IPS-18a (cell line): ENCODE measurements at regions not wholly inside any gene's neighbourhood (a gene's known extent, or its start where the extent isn't known, plus 50 kb on each side); places are given as distances from the start of the nearest gene placed in this dataset.

Experiments
- H3K27ac ChIP-seq: one replicate; pipeline ENCODE4 v1.5.1; 2013; ENCODE audit warnings: low read length
- H3K27me3 ChIP-seq: one replicate; pipeline ENCODE4 v1.6.1; 2013; ENCODE audit warnings: mild to moderate bottlenecking, low read length; ENCODE audit not compliant: control insufficient read depth, insufficient read depth
- H3K36me3 ChIP-seq: one replicate; pipeline ENCODE4 v1.6.1; 2013; ENCODE audit warnings: low read depth, low read length; ENCODE audit not compliant: control insufficient read depth
- H3K4me1 ChIP-seq: one replicate; pipeline ENCODE4 v1.6.1; 2013; ENCODE audit warnings: low read depth, low read length; ENCODE audit not compliant: control insufficient read depth
- H3K4me3 ChIP-seq: one replicate; pipeline ENCODE4 v1.5.1; 2013; ENCODE audit warnings: low read length
- H3K9ac ChIP-seq: one replicate; pipeline ENCODE4 v1.6.1; 2013; ENCODE audit warnings: mild to moderate bottlenecking, low read length, moderate library complexity
- H3K9me3 ChIP-seq: one replicate; pipeline ENCODE4 v1.6.1; 2013; ENCODE audit warnings: low read depth, low read length; ENCODE audit not compliant: control insufficient read depth

- no peak overlapping the region for H3K4me3 ChIP-seq
- H3K36me3 ChIP-seq = no peaks in the 10 kb centered on the region
- no peak overlapping the region for H3K27ac ChIP-seq
- H3K9me3 ChIP-seq = no peaks in the 10 kb centered on the region
- no peaks in the 10 kb centered on the region for H3K4me1 ChIP-seq
- no peak overlapping the region for H3K9ac ChIP-seq
- no peaks in the 10 kb centered on the region for H3K27me3 ChIP-seq
These were observed 454.0 kb upstream of the ZMIZ1 start for GRCh38 chr10:78614744-78615143.

- Histone ChIP-seq H3K9ac (no peak overlapping the region), H3K4me1 (no peaks in the 10 kb centered on the region), H3K27me3 (no peaks in the 10 kb centered on the region), H3K36me3 (no peaks in the 10 kb centered on the region), H3K9me3 (no peaks in the 10 kb centered on the region), H3K4me3 (no peak overlapping the region), H3K27ac (no peak overlapping the region)
These were observed 452.6 kb upstream of the ZMIZ1 start for GRCh38 chr10:78616125-78616695.

GRCh38 chr10:78617115-78617514 lies 451.7 kb upstream of the ZMIZ1 start:
- no peaks in the 10 kb centered on the region for H3K36me3 ChIP-seq
- H3K9ac ChIP-seq = no peak overlapping the region
- H3K27ac ChIP-seq = no peak overlapping the region
- no peaks in the 10 kb centered on the region for H3K9me3 ChIP-seq
- H3K27me3 ChIP-seq = no peaks in the 10 kb centered on the region
- H3K4me1 ChIP-seq = no peaks in the 10 kb centered on the region
- no peak overlapping the region for H3K4me3 ChIP-seq

GRCh38 chr10:78617631-78618030 lies 451.1 kb upstream of the ZMIZ1 start:
- no peak overlapping the region for H3K4me3 ChIP-seq
- no peaks in the 10 kb centered on the region for H3K9me3 ChIP-seq
- no peaks in the 10 kb centered on the region for H3K27me3 ChIP-seq
- H3K4me1 ChIP-seq = no peaks in the 10 kb centered on the region
- H3K27ac ChIP-seq = no peak overlapping the region
- no peak overlapping the region for H3K9ac ChIP-seq
- H3K36me3 ChIP-seq = no peaks in the 10 kb centered on the region

GRCh38 chr10:78618050-78618449 lies 450.7 kb upstream of the ZMIZ1 start:
- H3K4me3 ChIP-seq = no peak overlapping the region
- H3K4me1 ChIP-seq = no peaks in the 10 kb centered on the region
- no peaks in the 10 kb centered on the region for H3K27me3 ChIP-seq
- no peak overlapping the region for H3K9ac ChIP-seq
- no peaks in the 10 kb centered on the region for H3K36me3 ChIP-seq
- H3K27ac ChIP-seq = no peak overlapping the region
- H3K9me3 ChIP-seq = no peaks in the 10 kb centered on the region

- H3K27me3 ChIP-seq = no peaks in the 10 kb centered on the region
- no peaks in the 10 kb centered on the region for H3K9me3 ChIP-seq
- no peak overlapping the region for H3K9ac ChIP-seq
- H3K4me3 ChIP-seq = no peak overlapping the region
- peaks cover 7% of the 10 kb centered on the region for H3K4me1 ChIP-seq
- H3K36me3 ChIP-seq = no peaks in the 10 kb centered on the region
- H3K27ac ChIP-seq = no peak overlapping the region
These were observed 449.5 kb upstream of the ZMIZ1 start for GRCh38 chr10:78619115-78619851.

- Histone ChIP-seq H3K4me3 (no peak overlapping the region), H3K9me3 (no peaks in the 10 kb centered on the region), H3K27ac (no peak overlapping the region), H3K27me3 (no peaks in the 10 kb centered on the region), H3K36me3 (no peaks in the 10 kb centered on the region), H3K9ac (no peak overlapping the region), H3K4me1 (peaks cover 7% of the 10 kb centered on the region)
These were observed 448.9 kb upstream of the ZMIZ1 start for GRCh38 chr10:78619896-78620295.

GRCh38 chr10:78620985-78621799 lies 447.6 kb upstream of the ZMIZ1 start:
- no peak overlapping the region for H3K27ac ChIP-seq
- H3K9me3 ChIP-seq = no peaks in the 10 kb centered on the region
- H3K4me1 ChIP-seq = peaks cover 7% of the 10 kb centered on the region
- no peak overlapping the region for H3K4me3 ChIP-seq
- no peaks in the 10 kb centered on the region for H3K36me3 ChIP-seq
- H3K9ac ChIP-seq = no peak overlapping the region
- H3K27me3 ChIP-seq = no peaks in the 10 kb centered on the region

GRCh38 chr10:78623578-78624215 lies 445.1 kb upstream of the ZMIZ1 start:
- Histone ChIP-seq H3K4me3 (no peak overlapping the region), H3K4me1 (peaks cover 7% of the 10 kb centered on the region), H3K27me3 (no peaks in the 10 kb centered on the region), H3K27ac (no peak overlapping the region), H3K36me3 (no peaks in the 10 kb centered on the region), H3K9ac (no peak overlapping the region), H3K9me3 (no peaks in the 10 kb centered on the region)

GRCh38 chr10:78624791-78625190 lies 444.0 kb upstream of the ZMIZ1 start:
- no peaks in the 10 kb centered on the region for H3K9me3 ChIP-seq
- H3K27me3 ChIP-seq = no peaks in the 10 kb centered on the region
- no peak overlapping the region for H3K4me3 ChIP-seq
- H3K4me1 ChIP-seq = peaks cover 7% of the 10 kb centered on the region
- no peaks in the 10 kb centered on the region for H3K36me3 ChIP-seq
- H3K9ac ChIP-seq = no peak overlapping the region
- no peak overlapping the region for H3K27ac ChIP-seq

- H3K9me3 ChIP-seq = no peaks in the 10 kb centered on the region
- H3K4me3 ChIP-seq = no peak overlapping the region
- H3K9ac ChIP-seq = no peak overlapping the region
- no peaks in the 10 kb centered on the region for H3K27me3 ChIP-seq
- no peak overlapping the region for H3K27ac ChIP-seq
- peaks cover 7% of the 10 kb centered on the region for H3K4me1 ChIP-seq
- no peaks in the 10 kb centered on the region for H3K36me3 ChIP-seq
These were observed 442.3 kb upstream of the ZMIZ1 start for GRCh38 chr10:78626471-78626870.
